OCI-LY1 (cell line): ENCODE measurements at regions not wholly inside any gene's neighbourhood (a gene's known extent, or its start where the extent isn't known, plus 50 kb on each side); places are given as distances from the start of the nearest gene placed in this dataset.

ENCODE experiments used
- H2AFZ ChIP-seq: fragments of 200-600 bp; sonication (generic), shearing (Covaris generic); 2 replicates; pipeline ENCODE4 v1.6.0; 2014; ENCODE audit warnings: antibody characterized with exemption, mild to moderate bottlenecking, low read length
- H3F3A ChIP-seq: fragments of 200-600 bp; sonication (generic), shearing (Covaris generic); 2 replicates; pipeline ENCODE4 v1.6.0; 2014; ENCODE audit warnings: mild to moderate bottlenecking, antibody characterized with exemption, low read length, moderate library complexity; ENCODE audit not compliant: insufficient read depth
- H3K27ac ChIP-seq: fragments of 200-600 bp; sonication (generic); 2 replicates; pipeline ENCODE4 v1.5.1; 2014; ENCODE audit warnings: low read length, mixed run types, mild to moderate bottlenecking, low read depth; ENCODE audit not compliant: poor library complexity, severe bottlenecking
- H3K27me3 ChIP-seq: fragments of 200-600 bp; sonication (generic); 2 replicates; pipeline ENCODE4 v1.6.0; 2014; ENCODE audit warnings: antibody characterized with exemption, mild to moderate bottlenecking, low read length, moderate library complexity; ENCODE audit not compliant: insufficient read depth
- H3K36me3 ChIP-seq: fragments of 200-600 bp; sonication (generic); 2 replicates; pipeline ENCODE4 v1.6.1; 2014; ENCODE audit warnings: mild to moderate bottlenecking, antibody characterized with exemption, low read length, moderate library complexity, mixed read lengths; ENCODE audit not compliant: insufficient read depth
- H3K4me1 ChIP-seq: fragments of 200-600 bp; sonication (generic); 2 replicates; pipeline ENCODE4 v1.5.1; 2014; ENCODE audit warnings: mild to moderate bottlenecking, low read length, moderate library complexity; ENCODE audit not compliant: insufficient read depth, severe bottlenecking
- H3K4me2 ChIP-seq: fragments of 200-600 bp; sonication (generic), shearing (Covaris generic); 2 replicates; pipeline ENCODE4 v1.6.1; 2014; ENCODE audit warnings: low read length
- H3K4me3 ChIP-seq: fragments of 200-600 bp; sonication (generic); 2 replicates; pipeline ENCODE4 v1.5.1; 2014; ENCODE audit warnings: low read length, low read depth, mild to moderate bottlenecking, mixed read lengths; ENCODE audit not compliant: poor library complexity, severe bottlenecking
- H3K79me2 ChIP-seq: fragments of 200-600 bp; shearing (Covaris generic); 2 replicates; pipeline ENCODE4 v1.6.1; 2016; ENCODE audit warnings: mixed run types, low read length, mixed read lengths; ENCODE audit not compliant: insufficient read depth
- H3K9ac ChIP-seq: fragments of 200-600 bp; sonication (generic), shearing (Covaris generic); 2 replicates; pipeline ENCODE4 v1.6.1; 2014; ENCODE audit warnings: mild to moderate bottlenecking, low read length, mixed read lengths
- H3K9me2 ChIP-seq: fragments of 200-600 bp; sonication (generic), shearing (Covaris generic); 2 replicates; pipeline ENCODE4 v1.6.1; 2014; ENCODE audit warnings: low read depth, mild to moderate bottlenecking, low read length, mixed read lengths
- H3K9me3 ChIP-seq: fragments of 200-600 bp; shearing (Covaris generic); 2 replicates; pipeline ENCODE4 v1.6.1; 2014; ENCODE audit warnings: low read length, mixed read lengths
- H4K20me1 ChIP-seq: fragments of 200-600 bp; sonication (generic), shearing (Covaris generic); 2 replicates; pipeline ENCODE4 v1.6.0; 2016; ENCODE audit warnings: mild to moderate bottlenecking, low read length; ENCODE audit not compliant: insufficient read depth
- EZH2 ChIP-seq: fragments of 200-600 bp; sonication (generic), shearing (Covaris generic); IDR thresholded peaks from 2 replicates; pipeline ENCODE4 v1.8.0; 2017; ENCODE audit warnings: borderline replicate concordance, mixed run types, mild to moderate bottlenecking, antibody characterized with exemption, low read length, moderate library complexity, mixed read lengths
- TF ChIP-seq, protein P1 (sequence below): fragments of 200-600 bp; sonication (generic), shearing (Covaris generic); IDR thresholded peaks from 2 replicates; pipeline ENCODE4 v1.5.1; 2017; ENCODE audit warnings: mild to moderate bottlenecking, antibody characterized with exemption, low read length, moderate library complexity, mixed read lengths

DNA sequence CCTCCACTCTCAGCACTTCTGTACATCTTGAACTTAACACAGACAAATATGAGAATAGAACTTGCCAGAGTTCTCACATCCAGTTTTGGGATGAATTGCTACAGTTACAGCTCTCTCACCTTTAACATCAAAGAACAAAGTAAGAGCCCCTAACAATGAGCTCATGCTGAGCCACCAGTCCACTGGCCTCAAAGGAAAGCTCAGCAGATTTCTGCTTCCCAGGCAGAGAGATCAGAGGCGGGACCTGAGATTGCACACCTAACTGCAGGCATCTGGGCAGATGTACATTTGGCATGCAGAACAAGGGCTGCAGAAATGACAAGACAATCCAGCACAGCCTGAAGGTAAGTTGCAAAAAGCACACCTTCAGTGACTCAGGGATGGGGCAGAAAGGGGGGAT lies 300.9 kb downstream of the MRPS30 start:
- Histone ChIP-seq H2AFZ (no peak overlapping the region), H3K36me3 (no peaks in the 10 kb centered on the region), H3K27me3 (no peaks in the 10 kb centered on the region), H3K9me3 (no peaks in the 10 kb centered on the region), H3K4me2 (no peak overlapping the region), H3K27ac (no peak overlapping the region), H3K9me2 (no peaks in the 10 kb centered on the region), H3K4me3 (no peak overlapping the region), H3K79me2 (no peaks in the 10 kb centered on the region), H3K4me1 (no peaks in the 10 kb centered on the region), H4K20me1 (no peaks in the 10 kb centered on the region), H3K9ac (no peak overlapping the region), H3F3A (no peaks in the 10 kb centered on the region)
- TF ChIP-seq, protein P1, sequence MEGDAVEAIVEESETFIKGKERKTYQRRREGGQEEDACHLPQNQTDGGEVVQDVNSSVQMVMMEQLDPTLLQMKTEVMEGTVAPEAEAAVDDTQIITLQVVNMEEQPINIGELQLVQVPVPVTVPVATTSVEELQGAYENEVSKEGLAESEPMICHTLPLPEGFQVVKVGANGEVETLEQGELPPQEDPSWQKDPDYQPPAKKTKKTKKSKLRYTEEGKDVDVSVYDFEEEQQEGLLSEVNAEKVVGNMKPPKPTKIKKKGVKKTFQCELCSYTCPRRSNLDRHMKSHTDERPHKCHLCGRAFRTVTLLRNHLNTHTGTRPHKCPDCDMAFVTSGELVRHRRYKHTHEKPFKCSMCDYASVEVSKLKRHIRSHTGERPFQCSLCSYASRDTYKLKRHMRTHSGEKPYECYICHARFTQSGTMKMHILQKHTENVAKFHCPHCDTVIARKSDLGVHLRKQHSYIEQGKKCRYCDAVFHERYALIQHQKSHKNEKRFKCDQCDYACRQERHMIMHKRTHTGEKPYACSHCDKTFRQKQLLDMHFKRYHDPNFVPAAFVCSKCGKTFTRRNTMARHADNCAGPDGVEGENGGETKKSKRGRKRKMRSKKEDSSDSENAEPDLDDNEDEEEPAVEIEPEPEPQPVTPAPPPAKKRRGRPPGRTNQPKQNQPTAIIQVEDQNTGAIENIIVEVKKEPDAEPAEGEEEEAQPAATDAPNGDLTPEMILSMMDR = no peak
- no peak for TF ChIP-seq EZH2

DNA sequence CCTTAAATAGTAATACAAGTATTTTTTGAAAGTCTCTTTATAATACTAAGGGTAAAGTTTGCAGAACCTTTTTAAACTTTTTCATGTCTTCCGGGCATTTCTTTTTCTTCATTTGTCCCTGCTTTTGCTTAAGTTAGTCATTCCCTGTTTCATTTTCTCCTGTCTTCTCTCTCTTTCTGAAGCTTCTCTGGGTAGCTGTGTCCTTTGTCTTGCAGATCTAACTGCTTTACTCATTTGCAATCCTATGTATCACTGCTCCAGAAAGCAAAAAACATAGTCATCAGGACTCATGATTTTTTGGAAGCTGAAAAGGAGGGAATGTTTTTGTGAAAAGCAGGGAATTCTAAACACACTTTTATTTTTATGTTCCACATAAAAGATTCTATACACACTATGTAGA lies 301.7 kb downstream of the MRPS30 start:
- no peaks in the 10 kb centered on the region for H3K9me3 ChIP-seq
- H3K9ac ChIP-seq = no peak overlapping the region
- H3K4me3 ChIP-seq = no peak overlapping the region
- no peaks in the 10 kb centered on the region for H3K36me3 ChIP-seq
- H3K27me3 ChIP-seq = no peaks in the 10 kb centered on the region
- no peaks in the 10 kb centered on the region for H4K20me1 ChIP-seq
- no peaks in the 10 kb centered on the region for H3K4me1 ChIP-seq
- no peaks in the 10 kb centered on the region for H3K9me2 ChIP-seq
- TF ChIP-seq EZH2 = no peak
- TF ChIP-seq, protein P1 = no peak
- no peak overlapping the region for H3K27ac ChIP-seq
- no peak overlapping the region for H2AFZ ChIP-seq
- H3K4me2 ChIP-seq = no peak overlapping the region
- no peaks in the 10 kb centered on the region for H3K79me2 ChIP-seq
- H3F3A ChIP-seq = no peaks in the 10 kb centered on the region

DNA sequence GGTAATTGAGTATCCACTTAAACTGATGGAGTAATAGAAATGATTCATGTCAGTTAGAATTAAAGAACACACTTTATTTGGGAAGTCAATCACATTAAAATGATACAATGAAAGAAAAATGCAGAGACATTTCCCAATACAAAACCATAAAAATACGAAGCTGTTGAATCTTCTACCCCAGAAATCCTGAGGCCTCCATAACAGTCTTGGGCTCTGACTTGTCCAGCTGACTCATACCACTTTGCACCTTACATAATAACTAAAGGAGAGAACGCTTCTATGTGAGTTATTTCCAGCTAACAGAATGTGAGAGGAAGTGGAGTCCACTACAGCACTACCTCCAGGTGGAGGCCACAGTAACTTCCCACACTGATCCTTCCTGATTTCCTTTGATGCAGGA lies 305.0 kb downstream of the MRPS30 start:
- no peak overlapping the region for H3K4me3 ChIP-seq
- no peak overlapping the region for H3K27ac ChIP-seq
- no peaks in the 10 kb centered on the region for H4K20me1 ChIP-seq
- no peaks in the 10 kb centered on the region for H3K4me1 ChIP-seq
- H3K27me3 ChIP-seq = no peaks in the 10 kb centered on the region
- H3F3A ChIP-seq = no peaks in the 10 kb centered on the region
- no peaks in the 10 kb centered on the region for H3K79me2 ChIP-seq
- no peak overlapping the region for H2AFZ ChIP-seq
- TF ChIP-seq, protein P1 = no peak
- TF ChIP-seq EZH2 = no peak
- no peak overlapping the region for H3K4me2 ChIP-seq
- no peaks in the 10 kb centered on the region for H3K9me2 ChIP-seq
- H3K9me3 ChIP-seq = no peaks in the 10 kb centered on the region
- H3K36me3 ChIP-seq = no peaks in the 10 kb centered on the region
- no peak overlapping the region for H3K9ac ChIP-seq
